NCI-H1417 treated with DMSO at 0.1 percent for 48 hours (cell line): ENCODE measurements at regions not wholly inside any gene's neighbourhood (a gene's known extent, or its start where the extent isn't known, plus 50 kb on each side); places are given as distances from the start of the nearest gene placed in this dataset.
A peak's percentile ranks its signal among the peaks of the same experiment; 100 is the strongest.

ENCODE experiments used
- DNase-seq: peaks from one replicate; lab custom pipeline; 2025; lab: John Stamatoyannopoulos, UW

- DNase-seq, result no peak
These were observed 78.4 kb upstream of the MED9 start for GRCh38 chr17:17398188-17398942.

- DNase-seq, result no peak
These were observed 77.6 kb upstream of the MED9 start for GRCh38 chr17:17398943-17399926.

- DNase-seq, result no peak
These were observed 76.7 kb upstream of the MED9 start for GRCh38 chr17:17400070-17400469.

GRCh38 chr17:17400566-17401184, 76.1 kb upstream of the MED9 start:
- DNase-seq, result no peak

- no peak for DNase-seq
These were observed 75.5 kb upstream of the MED9 start for GRCh38 chr17:17401271-17401781.

- no peak for DNase-seq
These were observed 74.2 kb upstream of the MED9 start for GRCh38 chr17:17402558-17402957.

- DNase-seq, result no peak
These were observed 73.7 kb upstream of the MED9 start for GRCh38 chr17:17403065-17403464.

GRCh38 chr17:17403899-17404576, 72.8 kb upstream of the MED9 start:
- peak; percentile 72 for DNase-seq

- DNase-seq, result no peak
These were observed 71.1 kb upstream of the MED9 start for GRCh38 chr17:17405673-17406072.

GRCh38 chr17:17406225-17406624, 70.6 kb upstream of the MED9 start:
- no peak for DNase-seq

GRCh38 chr17:17408236-17408794, 68.5 kb upstream of the MED9 start:
- no peak for DNase-seq

- DNase-seq, result no peak
These were observed 66.4 kb upstream of the MED9 start for GRCh38 chr17:17410357-17410756.

GRCh38 chr17:17411692-17412091, 65.1 kb upstream of the MED9 start:
- DNase-seq, result no peak

- DNase-seq, result no peak
These were observed 64.5 kb upstream of the MED9 start for GRCh38 chr17:17412326-17412725.

- DNase-seq, result no peak
These were observed 63.5 kb upstream of the MED9 start for GRCh38 chr17:17413215-17413792.

GRCh38 chr17:17413821-17414220, 63.0 kb upstream of the MED9 start:
- no peak for DNase-seq

- DNase-seq, result no peak
These were observed 62.4 kb upstream of the MED9 start for GRCh38 chr17:17414341-17414805.

- DNase-seq, result no peak
These were observed 61.8 kb upstream of the MED9 start for GRCh38 chr17:17415006-17415405.

- peak; percentile 80 for DNase-seq
These were observed 60.8 kb upstream of the MED9 start for GRCh38 chr17:17416007-17416399.

- peak; percentile 80 for DNase-seq
These were observed 60.1 kb upstream of the MED9 start for GRCh38 chr17:17416400-17417360.
